Epidermal melanocyte (primary cell): ENCODE measurements at regions not wholly inside any gene's neighbourhood (a gene's known extent, or its start where the extent isn't known, plus 50 kb on each side); places are given as distances from the start of the nearest gene placed in this dataset.

ENCODE experiments used
- DNase-seq: peaks from one replicate; pipeline ENCODE4 v3.0.0; 2011; ENCODE audit warnings: low spot score; ENCODE audit not compliant: insufficient read length

DNA sequence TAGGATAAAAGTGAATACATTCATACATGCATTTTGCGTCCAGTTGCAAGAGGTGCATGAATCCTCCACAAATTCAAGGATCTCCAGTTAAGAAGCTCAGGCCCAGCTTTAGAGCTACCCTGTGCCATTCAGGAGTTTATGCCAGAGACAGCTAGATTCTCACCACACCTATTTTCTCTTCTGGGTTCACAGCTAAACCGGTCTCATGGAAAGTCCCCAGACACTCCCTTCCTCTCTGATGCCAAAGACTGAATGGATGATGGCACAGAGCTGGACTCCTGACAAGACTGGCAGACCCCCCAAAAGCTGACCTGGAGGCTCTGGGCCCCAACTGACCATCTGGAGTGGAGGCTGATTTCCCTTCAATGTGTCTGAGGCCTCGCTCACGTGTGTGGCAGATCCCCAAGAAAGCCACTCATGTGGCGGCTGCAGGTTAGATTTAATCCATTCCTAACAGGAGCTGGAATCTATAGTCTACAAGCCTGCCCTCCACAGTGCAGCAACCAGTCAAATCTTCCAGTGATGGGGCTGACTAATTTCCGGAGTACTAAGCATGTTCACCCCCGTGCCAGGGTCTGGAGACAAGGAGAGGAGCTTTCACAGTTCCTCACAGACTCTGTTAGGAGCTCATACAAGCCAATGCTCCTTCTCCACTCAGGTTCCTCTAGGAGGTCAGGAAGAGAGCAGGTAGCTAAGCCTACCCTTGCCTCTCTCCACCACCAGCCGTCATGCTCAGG lies 257.1 kb downstream of the BCL11A start:
- DNase-seq = no peak

DNA sequence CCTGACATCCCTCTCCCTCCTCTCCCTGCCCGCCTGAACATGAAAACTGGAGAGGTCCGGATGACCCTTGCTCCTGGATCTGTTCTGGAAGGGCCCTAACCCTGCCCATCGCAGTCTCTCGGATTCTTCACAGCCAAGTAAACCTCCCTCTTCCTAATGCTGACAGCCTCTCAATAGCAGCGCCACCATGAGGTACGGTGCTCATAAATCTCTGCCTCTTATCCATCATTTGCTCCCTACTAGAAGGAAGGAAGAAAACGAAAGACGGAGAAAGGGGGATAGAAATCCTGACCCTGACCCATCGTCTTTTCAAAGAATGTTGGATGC lies 257.9 kb downstream of the BCL11A start:
- no peak for DNase-seq

DNA sequence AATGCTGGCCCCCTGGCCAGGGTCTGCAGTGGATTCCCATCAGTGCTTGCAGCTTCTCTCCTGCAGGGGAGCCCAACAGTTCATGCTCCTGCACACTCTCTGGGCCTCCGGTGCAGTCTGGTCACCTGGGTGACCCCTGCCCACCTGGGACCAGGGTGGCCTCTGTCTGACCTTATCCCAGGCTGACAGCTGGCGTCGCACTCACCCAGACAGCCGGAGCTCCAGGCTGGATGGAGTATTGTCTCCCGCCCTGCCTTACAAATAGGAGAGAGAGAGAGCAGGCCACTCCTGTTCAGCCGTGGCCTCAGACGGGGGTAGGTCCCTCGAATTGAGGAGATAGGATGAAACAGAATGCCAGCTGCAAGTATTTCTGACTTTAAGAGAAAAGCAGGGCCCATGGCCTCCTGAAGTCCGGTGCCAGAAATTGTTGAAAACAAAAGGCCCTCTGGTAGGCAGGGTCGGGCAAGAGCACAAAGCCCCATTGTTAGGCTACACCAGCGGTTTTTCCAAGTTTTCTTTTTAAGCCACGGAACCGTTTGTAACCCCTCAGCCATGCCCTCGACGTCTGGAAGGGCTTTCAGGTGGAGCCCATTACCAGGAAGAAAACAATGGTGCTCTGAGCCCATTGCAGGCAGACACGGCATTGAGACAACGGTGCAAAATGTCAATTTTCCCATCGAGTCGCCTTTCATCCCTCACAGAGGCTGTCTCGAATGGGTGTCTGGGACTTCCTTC lies 258.4 kb downstream of the BCL11A start:
- DNase-seq = peak; percentile 26

DNA sequence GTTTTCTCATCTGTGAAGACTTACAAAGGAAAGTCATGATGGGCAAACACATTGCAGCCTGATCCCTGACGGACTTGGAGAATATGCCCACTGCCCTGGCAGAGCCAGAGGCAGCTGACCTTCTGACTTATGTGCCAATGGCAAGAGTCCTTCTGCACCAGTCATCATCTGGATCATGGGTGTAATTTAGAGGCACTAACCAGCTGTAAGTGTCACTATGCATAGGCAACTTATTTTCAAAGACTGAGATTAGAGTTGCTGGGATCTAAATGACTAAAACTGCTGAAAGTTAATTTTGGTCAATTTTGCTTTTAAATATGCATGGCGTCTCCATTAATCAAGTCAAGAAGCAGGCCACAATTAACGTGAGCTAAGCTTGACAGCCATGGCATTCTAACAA lies 261.2 kb downstream of the BCL11A start:
- DNase-seq = no peak

DNA sequence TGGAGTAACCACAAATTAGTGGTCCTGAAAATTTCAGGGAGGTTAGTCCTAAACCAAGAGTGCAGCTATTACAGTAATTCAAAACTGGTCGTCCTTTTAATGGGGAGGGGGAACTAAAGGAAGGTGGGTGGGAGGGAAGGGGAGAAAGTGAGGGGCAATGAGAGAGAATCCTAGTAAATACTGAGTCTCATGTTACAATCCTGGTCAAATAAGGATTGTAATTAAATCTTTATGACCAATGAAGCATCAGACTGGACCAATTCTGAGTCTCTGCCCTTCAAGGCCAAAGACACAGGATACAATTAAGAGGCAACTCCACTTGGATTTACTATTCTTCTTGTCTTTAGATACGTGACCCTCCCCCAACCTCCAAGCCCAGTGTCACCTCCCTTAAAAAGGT lies 262.9 kb downstream of the BCL11A start:
- no peak for DNase-seq

DNA sequence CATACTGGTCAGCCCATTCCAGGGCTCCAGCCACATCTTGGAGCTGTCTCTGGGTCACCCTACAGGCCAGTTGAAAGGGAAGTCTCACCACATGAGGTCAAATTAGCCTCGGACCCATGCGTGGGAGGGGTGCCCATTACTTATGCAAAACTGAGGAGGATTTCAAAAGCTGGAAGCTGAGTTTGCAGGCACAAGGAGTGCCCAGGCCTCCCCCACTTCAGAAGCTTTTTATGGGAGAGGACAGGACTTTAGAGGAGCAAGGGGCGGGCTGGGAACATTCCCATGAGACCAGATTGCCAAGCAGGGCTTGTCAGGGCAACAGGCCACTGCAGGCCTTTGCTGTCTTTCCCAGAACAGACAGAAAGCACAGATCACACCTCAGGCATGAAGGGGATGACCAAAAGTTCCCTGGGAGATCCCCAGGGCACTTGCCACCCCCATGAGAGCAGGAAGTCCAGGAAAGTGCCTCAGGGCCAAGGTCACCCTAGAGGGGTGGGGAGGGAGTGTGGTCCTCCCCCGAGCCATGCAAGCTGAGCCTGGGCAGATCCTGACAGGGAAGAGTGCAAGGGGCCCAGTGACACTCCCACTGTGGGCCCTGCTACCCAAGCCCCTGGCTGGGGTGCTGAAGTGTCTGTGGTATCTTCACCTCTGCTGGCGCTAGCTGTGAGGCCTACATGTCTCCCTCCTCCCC lies 267.7 kb downstream of the BCL11A start:
- DNase-seq = no peak

DNA sequence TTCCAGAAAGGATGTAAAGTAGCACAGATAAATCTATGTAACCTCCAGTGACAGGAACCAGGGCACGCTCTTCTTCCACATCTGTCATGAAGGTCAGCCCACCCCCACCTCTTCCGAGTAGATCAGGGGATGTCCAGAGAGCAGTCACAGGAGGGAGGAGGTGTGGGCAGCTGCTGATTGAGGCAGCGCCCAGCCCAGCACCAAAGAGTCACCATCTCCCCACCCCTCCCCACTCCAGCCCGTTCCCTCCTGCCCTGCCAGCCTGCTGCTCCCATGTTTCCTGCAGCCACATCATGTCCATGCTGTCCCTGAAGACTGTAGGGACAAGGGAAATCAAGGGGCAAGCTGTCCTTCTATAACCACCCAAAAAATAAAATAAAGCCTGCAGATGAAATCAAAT lies 269.8 kb downstream of the BCL11A start:
- no peak for DNase-seq

DNA sequence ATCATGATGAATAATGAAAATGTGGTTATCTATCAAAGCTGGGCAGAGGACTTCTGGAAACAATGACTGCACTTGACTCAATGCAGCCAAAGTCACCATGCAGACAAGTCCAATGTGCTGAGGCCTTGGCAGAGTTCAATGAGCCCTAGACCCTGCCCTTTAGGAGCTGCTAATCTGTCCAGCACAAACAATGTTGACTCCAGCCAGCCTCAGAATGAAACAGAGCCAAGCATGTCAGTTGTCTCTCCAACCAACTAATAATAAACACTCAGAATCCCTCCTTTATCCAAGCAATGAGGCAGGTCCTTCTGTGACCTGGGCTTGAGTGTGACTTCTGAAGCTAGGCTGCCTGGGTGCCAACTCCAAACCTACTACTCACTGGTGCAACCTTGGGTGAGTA lies 270.6 kb downstream of the BCL11A start:
- no peak for DNase-seq

DNA sequence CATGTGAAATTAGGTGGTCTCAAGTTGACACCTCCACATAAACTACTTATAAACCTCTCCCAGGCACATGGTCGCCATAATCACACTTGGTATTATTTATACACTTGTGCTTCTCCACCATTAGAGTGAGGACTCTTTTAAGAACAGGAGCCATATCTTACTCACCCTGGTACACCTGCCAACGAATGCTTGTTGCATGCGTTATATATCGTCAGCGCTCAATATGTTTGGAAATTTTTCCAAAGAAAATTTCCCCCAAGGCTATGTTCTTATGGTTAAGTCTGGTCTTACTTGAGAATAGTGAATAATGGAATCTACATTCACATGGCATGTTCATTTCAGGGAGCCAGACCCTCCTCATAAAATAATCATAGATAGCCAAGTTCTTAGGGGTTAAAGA lies 271.7 kb downstream of the BCL11A start:
- no peak for DNase-seq

DNA sequence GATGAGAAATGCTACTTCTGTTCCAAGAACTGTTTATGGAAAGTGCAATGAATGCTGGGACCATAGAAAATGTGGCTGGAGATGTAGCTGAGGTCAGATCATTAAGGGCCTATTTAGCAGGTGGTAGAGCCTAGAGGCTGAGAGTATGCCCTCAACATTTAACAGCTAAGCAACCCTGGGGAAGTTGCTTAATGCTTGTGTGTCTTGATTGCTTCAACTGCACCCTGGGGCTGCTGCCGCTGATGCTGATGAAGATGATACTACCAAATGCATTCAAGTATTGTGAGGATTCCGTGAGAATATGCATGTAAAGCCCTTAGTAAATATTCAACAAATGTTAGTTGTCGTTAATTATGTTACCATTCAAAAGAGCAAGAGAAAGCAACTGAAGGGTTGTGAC lies 273.2 kb downstream of the BCL11A start:
- DNase-seq = no peak

DNA sequence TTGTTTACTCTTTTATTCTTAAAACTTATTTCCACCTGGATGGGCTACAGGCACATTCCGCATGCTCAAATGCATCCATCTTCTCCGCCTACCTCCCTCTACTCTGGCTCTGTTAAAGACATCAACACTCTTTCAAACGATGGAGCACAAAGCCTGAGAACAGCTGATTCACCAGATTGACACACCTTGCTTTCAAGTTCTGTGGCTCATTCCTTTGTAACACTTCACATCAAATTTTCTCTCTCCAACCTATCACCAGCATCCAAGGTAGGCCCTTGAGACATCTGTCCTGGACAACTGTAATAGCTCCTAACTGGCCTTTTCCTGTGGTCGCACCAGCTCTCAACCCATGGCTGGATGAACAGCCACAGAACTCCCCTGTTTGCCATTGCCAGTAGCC lies 274.5 kb downstream of the BCL11A start:
- DNase-seq = no peak

DNA sequence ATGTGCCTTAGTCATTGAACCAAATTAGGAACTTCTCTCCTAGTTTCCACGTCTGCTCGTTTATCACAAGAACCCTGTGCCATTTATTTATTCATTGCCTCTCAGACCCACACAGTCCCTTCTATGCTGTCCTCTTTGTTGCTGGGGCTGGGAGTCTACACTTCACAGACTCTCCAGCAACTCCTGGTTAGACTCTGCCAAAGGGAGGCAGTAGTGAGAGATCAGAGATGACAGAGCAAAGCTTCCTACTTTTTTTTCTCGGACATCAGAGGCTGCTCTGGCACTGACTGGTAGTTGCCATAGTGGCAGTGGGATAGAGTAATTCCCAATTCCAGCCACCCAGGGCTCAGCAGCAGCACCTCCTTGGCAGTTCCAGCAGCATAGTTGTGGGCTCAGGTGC lies 277.5 kb downstream of the BCL11A start:
- no peak for DNase-seq

DNA sequence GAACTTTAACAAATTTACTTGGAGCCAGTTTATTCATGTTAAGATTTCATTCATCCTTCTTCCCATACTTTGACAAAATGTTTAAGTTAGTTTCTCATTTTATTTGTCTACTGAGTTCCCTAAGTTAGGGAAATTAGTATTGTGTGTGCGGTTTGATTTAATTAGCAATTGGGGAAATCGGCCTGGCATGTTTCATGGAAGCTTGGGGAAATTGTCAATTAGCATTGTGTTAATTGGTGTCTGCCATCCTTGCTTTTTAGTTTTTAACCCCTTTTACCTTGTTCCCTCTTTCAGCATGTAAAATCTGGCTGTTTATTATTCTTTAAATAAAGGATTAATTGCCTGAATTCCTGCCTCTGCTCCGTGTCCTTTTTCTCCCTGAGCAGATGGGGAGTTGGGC lies 279.6 kb downstream of the BCL11A start:
- no peak for DNase-seq

DNA sequence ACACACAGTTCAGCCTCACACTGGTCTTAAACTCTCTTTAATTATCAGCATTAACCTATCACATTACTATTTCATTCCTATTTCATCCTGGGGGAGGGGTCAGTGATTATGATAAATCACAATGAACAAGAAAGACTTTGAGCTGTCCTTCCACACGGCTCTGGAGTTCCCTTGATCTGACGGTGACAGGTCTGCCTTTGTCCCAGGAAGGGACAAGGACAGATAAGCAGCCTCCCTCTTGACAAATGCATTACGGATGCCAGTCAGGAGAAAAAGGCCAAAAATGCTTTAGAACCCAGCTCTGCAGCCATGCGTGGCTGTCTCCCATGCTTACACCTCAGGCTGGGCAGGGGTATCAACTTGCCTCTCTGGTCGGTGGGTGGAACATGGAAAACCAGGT lies 281.7 kb downstream of the BCL11A start:
- no peak for DNase-seq

DNA sequence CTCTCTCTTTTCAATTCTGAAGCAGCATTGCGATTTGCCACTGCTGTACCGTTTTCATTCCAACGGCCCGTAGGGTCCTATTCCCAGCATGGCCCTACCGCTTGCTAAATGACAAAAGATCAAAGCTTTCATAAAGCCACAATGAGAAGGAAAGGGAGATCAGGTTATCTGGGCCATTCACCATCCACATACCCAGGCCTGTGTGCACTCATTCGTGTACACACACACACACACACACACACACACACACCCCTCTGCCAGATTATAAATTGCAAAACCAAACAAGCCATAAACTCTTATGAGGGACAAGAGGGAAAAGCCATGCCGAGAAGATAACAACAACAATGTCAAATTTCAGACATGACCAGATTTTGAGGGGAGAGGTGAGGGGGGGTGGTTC lies 282.3 kb downstream of the BCL11A start:
- DNase-seq = no peak

DNA sequence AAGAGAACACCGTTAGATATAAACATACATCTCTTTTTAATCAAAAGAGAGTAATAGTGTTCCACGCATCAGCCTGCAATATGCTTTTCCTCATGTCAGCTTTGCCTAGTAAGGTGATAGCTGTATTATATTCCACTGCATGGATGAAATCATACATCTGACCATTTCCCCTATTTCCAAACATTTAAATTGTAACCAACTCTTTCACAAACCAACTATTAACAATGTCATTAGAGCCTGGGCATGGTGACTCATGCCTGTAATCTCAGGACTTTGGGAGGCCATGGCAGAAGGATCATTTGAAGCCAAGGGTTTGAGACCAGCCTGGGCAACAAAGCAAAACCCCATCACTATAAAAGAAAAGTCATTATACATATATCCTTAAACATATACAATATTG lies 284.8 kb downstream of the BCL11A start:
- DNase-seq = no peak

DNA sequence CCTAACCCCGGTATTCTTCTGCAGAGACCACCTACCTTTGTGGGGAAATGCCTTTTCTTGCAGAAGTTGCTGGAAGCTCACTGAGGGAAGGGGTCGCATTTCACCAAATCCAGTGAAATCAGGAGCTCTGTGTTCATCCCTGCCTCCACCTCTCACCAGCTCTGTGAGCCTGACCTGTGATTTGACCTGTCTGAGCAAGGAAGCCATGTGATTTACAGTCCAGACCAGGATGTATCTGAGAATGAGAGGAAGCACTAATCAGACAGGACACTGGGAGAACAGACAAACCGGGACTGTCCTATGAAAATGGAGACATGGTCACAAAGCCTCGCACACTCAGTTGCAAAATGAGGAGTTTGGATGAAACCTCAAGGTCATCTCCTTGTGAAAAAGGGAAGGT lies 285.4 kb downstream of the BCL11A start:
- DNase-seq = no peak

DNA sequence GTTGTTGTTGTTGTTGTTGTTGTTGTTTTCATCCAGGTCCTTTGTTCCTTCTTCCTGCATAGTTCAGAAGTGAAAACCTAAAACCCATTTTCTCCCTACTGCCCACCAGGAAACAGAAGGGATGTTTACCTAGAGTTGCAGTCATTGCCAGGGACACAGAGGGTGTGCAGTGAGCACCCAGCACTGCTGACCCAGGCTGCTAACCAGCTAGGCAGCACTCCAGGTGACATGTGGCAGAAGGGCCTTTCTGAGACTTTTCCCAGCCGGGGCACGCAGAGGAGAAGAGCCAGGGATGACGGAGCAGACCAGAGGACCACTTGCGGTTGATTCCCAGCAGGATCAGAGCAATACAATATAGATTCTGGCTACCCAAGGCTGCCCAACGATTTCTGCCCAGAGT lies 286.3 kb downstream of the BCL11A start:
- no peak for DNase-seq

DNA sequence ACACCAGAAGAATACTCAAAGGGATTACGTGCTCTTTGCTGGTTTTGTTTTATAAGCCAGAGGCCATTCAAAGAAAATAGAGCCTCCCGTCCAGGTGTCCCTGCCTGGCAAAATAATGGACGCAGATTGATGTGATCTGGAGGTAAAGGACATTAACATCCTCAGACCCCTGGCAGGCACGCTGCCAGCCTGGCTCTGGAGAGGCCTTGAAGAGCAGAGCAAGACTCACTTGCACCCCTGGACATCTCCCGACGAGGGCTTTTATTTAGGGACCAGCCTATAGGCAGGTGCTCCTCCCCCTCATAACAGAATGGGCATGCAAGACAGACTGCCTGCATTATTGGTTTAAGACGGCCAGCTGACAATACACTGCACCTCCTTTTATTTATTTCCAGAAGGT lies 291.3 kb downstream of the BCL11A start:
- no peak for DNase-seq

DNA sequence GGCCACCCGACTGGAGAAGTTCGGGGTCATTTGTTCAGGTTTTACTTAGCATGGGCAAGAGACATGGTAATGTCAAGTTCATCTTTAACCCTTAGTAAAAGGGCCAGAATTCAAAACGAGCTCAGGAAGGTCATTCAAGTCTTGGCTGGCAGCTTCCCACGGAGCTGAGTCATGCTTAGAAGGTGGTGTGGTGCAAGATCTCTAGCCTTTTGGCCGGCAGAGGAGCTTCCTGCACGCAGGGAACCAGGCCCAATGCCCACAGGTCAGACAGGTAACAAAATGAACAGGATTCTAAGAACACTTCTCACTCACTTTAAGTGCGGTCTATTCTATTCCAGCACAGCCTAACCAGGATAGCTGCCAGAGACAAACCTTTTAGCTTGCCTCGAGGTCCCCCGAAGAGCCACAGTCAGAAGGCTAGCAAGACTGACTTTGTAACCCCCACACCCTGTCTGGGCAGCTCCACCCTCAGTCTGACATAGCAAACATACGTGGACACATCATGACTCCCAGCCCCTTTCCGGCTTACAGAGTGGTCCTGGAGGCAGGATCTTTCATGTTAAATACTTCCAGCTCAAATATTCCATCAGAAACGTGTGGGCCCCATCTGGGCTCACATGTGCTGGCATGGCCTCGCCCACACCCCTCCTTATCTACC lies 292.7 kb downstream of the BCL11A start:
- DNase-seq = no peak

DNA sequence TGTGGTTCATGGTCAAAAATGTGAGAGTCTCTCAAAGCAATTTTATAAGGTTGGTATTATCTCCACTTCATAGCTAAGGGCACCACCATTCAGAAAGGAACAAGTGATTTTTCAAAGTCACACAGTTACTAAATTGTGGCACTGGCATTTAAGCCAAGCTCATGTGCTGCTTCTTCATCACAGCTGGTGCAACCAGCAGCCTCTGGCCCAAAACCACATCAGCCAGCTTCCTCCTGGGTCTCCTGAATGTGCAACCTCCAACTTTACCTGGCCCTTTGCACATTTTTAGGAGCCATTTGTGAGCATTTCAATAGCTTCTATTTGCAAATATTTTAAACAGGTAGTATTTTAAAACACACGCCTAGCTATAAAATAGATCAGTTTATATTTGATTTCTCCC lies 293.7 kb downstream of the BCL11A start:
- DNase-seq = no peak

DNA sequence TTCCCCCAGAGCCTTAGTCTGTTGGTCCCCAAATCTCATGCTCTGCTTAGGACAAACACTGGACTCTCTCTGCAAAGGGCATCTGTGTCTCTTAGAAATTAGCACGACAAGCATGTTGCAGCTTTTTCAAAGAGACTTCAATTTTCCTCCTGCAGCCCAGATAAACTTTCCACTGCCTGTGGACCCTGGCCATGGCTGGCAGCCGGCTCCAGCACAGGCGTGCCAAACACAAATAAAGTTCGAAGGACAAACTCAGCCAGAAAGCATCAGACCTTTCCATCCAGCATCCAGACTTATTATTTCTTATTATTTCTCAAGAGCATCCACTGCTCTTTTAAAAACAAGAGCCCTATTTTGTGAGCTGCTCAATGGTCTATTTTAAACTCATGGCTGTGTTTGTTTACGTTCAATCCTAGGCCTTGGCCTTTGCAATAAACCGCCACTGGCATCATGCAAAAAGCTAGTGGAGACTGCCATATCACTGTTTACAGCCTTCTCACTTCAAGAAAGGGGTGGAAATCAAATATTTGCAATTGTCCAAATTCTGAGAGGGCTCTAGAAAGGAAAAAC lies 300.8 kb downstream of the BCL11A start:
- no peak for DNase-seq
